NCI-H82 treated with DMSO at 0.1 percent for 48 hours (cell line): ENCODE measurements at regions not wholly inside any gene's neighbourhood (a gene's known extent, or its start where the extent isn't known, plus 50 kb on each side); places are given as distances from the start of the nearest gene placed in this dataset.

Source experiments
- DNase-seq: peaks from one replicate; lab custom pipeline; 2025; ENCODE audit not compliant: unreplicated experiment; lab: John Stamatoyannopoulos, UW

GRCh38 chr12:97404543-97404942 is 58.1 kb upstream of the RMST start:
- DNase-seq: peak; percentile 14

- no peak for DNase-seq
Measured at GRCh38 chr12:97408363-97408762, 54.2 kb upstream of the RMST start.

- DNase-seq: no peak
Measured at GRCh38 chr12:97411341-97411740, 51.3 kb upstream of the RMST start.
